ENCODE measurements at regions not wholly inside any gene's neighbourhood (a gene's known extent, or its start where the extent isn't known, plus 50 kb on each side); places are given as distances from the start of the nearest gene placed in this dataset.
"Not testable (repeated sequence)": the region's sequence is repeated elsewhere in the genome, so short reads cannot be mapped to it uniquely, and the experiment has no call there.

GRCh38 chr6:147689398-147689797 is 180.9 kb downstream of the SAMD5 start:
- Histone ChIP-seq H3K4me1 (ENCODE audit: control insufficient read depth in 2 of 3, insufficient read depth in 2 of 3, low read depth in 1 of 3, low read length in 3 of 3) (no peaks in the 10 kb centered on the region), H3K9ac (ENCODE audit: low read length in 3 of 3) (no peak overlapping the region), H3K27me3 (ENCODE audit: control insufficient read depth, insufficient read depth, low read length) (no peaks in the 10 kb centered on the region), H3K27ac (ENCODE audit: low read depth in 2 of 2, low read length in 2 of 2) (no peak overlapping the region), H3K36me3 (ENCODE audit: control insufficient read depth in 2 of 3, insufficient read depth in 3 of 3, low read length in 3 of 3) (no peaks in the 10 kb centered on the region), H3K9me3 (ENCODE audit: control insufficient read depth in 2 of 3, insufficient read depth in 1 of 3, low read length in 3 of 3) (peaks cover 0 to 3% (median 0%) of the 10 kb centered on the region in 3 donors), H3K4me3 (ENCODE audit: low read length in 3 of 3) (no peak overlapping the region)
- intact Hi-C loops (cut with DNase I): no loop called here
- TF ChIP-seq CTCF (IDR thresholded peaks at IDR 0.05; ENCODE audit: borderline replicate concordance, extremely low read depth, insufficient read depth): no peak
- no peak for DNase-seq
- FAIRE-seq: no peak

GRCh38 chr6:147691446-147691845 is 183.0 kb downstream of the SAMD5 start:
- Histone ChIP-seq H3K9ac (ENCODE audit: low read length in 3 of 3) (no peak overlapping the region), H3K4me1 (ENCODE audit: control insufficient read depth in 2 of 3, insufficient read depth in 2 of 3, low read depth in 1 of 3, low read length in 3 of 3) (no peaks in the 10 kb centered on the region), H3K36me3 (ENCODE audit: control insufficient read depth in 2 of 3, insufficient read depth in 3 of 3, low read length in 3 of 3) (no peaks in the 10 kb centered on the region), H3K27ac (ENCODE audit: low read depth in 2 of 2, low read length in 2 of 2) (no peak overlapping the region), H3K27me3 (ENCODE audit: control insufficient read depth, insufficient read depth, low read length) (no peaks in the 10 kb centered on the region), H3K9me3 (ENCODE audit: control insufficient read depth in 2 of 3, insufficient read depth in 1 of 3, low read length in 3 of 3) (no peaks in the 10 kb centered on the region), H3K4me3 (ENCODE audit: low read length in 3 of 3) (no peak overlapping the region)
- DNase-seq (peak in 1 of 5 donors; percentile 20), FAIRE-seq (no peak)
- intact Hi-C loops (cut with DNase I): no loop called here
- TF ChIP-seq CTCF (IDR thresholded peaks at IDR 0.05; ENCODE audit: borderline replicate concordance, extremely low read depth, insufficient read depth): no peak

- intact Hi-C loops (cut with DNase I): no loop called here
- no peaks in the 10 kb centered on the region for H3K27me3 ChIP-seq (ENCODE audit: control insufficient read depth, insufficient read depth, low read length)
Observed at GRCh38 chr6:147693181-147693580, 184.7 kb downstream of the SAMD5 start.

GRCh38 chr6:147694556-147694955 is 186.1 kb downstream of the SAMD5 start:
- H3K9ac ChIP-seq (ENCODE audit: low read length in 3 of 3); H3K27ac ChIP-seq (ENCODE audit: low read depth in 2 of 2, low read length in 2 of 2); intact Hi-C loops (cut with DNase I); H3K27me3 ChIP-seq (ENCODE audit: control insufficient read depth, insufficient read depth, low read length); H3K4me3 ChIP-seq (ENCODE audit: low read length in 3 of 3); H3K36me3 ChIP-seq (ENCODE audit: control insufficient read depth in 2 of 3, insufficient read depth in 3 of 3, low read length in 3 of 3); DNase-seq; H3K4me1 ChIP-seq (ENCODE audit: control insufficient read depth in 2 of 3, insufficient read depth in 2 of 3, low read depth in 1 of 3, low read length in 3 of 3); FAIRE-seq; H3K9me3 ChIP-seq (ENCODE audit: control insufficient read depth in 2 of 3, insufficient read depth in 1 of 3, low read length in 3 of 3): not testable (repeated sequence)

More at GRCh38 chr6:147693181-147693580, 184.7 kb downstream of the SAMD5 start:
- no peaks in the 10 kb centered on the region for H3K9me3 ChIP-seq (ENCODE audit: control insufficient read depth in 2 of 3, insufficient read depth in 1 of 3, low read length in 3 of 3)
- DNase-seq (no peak), FAIRE-seq (no peak)
- no peaks in the 10 kb centered on the region for H3K4me1 ChIP-seq (ENCODE audit: control insufficient read depth in 2 of 3, insufficient read depth in 2 of 3, low read depth in 1 of 3, low read length in 3 of 3)
- no peaks in the 10 kb centered on the region for H3K36me3 ChIP-seq (ENCODE audit: control insufficient read depth in 2 of 3, insufficient read depth in 3 of 3, low read length in 3 of 3)
- TF ChIP-seq CTCF (IDR thresholded peaks at IDR 0.05; ENCODE audit: borderline replicate concordance, extremely low read depth, insufficient read depth): no peak
- H3K9ac ChIP-seq (ENCODE audit: low read length in 3 of 3): no peak overlapping the region
- H3K27ac ChIP-seq (ENCODE audit: low read depth in 2 of 2, low read length in 2 of 2): no peak overlapping the region
- no peak overlapping the region for H3K4me3 ChIP-seq (ENCODE audit: low read length in 3 of 3)

Data from kidney (tissue), 13 donors.